A673 (cell line): ENCODE measurements at regions not wholly inside any gene's neighbourhood (a gene's known extent, or its start where the extent isn't known, plus 50 kb on each side); places are given as distances from the start of the nearest gene placed in this dataset.

Experiments
- EZH2 ChIP-seq: fragments of 200-600 bp; sonication (generic); IDR thresholded peaks from 2 replicates; pipeline ENCODE4 v1.6.1; 2017; ENCODE audit warnings: borderline replicate concordance, low read depth, mild to moderate bottlenecking, mixed read lengths, antibody characterized with exemption, low read length; ENCODE audit not compliant: poor library complexity, severe bottlenecking
- TF ChIP-seq, protein P1 (sequence below): fragments of 300-800, 200-600 bp; sonication (generic); conservative IDR thresholded peaks from 2 replicates; pipeline ENCODE4 v1.5.1; 2017; ENCODE audit warnings: low read depth, mild to moderate bottlenecking, antibody characterized with exemption, low read length, moderate library complexity, mixed read lengths

GRCh38 chr3:25894101-25894500 is 104.2 kb downstream of the OXSM start:
- TF ChIP-seq, protein P1, sequence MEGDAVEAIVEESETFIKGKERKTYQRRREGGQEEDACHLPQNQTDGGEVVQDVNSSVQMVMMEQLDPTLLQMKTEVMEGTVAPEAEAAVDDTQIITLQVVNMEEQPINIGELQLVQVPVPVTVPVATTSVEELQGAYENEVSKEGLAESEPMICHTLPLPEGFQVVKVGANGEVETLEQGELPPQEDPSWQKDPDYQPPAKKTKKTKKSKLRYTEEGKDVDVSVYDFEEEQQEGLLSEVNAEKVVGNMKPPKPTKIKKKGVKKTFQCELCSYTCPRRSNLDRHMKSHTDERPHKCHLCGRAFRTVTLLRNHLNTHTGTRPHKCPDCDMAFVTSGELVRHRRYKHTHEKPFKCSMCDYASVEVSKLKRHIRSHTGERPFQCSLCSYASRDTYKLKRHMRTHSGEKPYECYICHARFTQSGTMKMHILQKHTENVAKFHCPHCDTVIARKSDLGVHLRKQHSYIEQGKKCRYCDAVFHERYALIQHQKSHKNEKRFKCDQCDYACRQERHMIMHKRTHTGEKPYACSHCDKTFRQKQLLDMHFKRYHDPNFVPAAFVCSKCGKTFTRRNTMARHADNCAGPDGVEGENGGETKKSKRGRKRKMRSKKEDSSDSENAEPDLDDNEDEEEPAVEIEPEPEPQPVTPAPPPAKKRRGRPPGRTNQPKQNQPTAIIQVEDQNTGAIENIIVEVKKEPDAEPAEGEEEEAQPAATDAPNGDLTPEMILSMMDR, result no peak
- TF ChIP-seq EZH2, result no peak
